GM23338 (cell line): ENCODE measurements at regions not wholly inside any gene's neighbourhood (a gene's known extent, or its start where the extent isn't known, plus 50 kb on each side); places are given as distances from the start of the nearest gene placed in this dataset.

Experiments used
- CREB1 ChIP-seq: fragments of 250-450 bp; sonication (Bioruptor Pico); IDR thresholded peaks from 2 replicates; pipeline ENCODE4 v1.5.0; 2020; ENCODE audit warnings: low read depth, mild to moderate bottlenecking, moderate library complexity
- CTCF ChIP-seq, 2 experiments: fragments of 200-600 bp in 1 of 2; sonication (generic) in 1 of 2; conservative IDR thresholded peaks; 2 replicates each; pipeline versions ENCODE4 v1.5.1 to v1.6.1; 2016 to 2017; ENCODE audit warnings: antibody characterized with exemption in 2 of 2, low read depth in 2 of 2, mild to moderate bottlenecking in 2 of 2, moderate library complexity in 1 of 2
- ETS1 ChIP-seq: IDR thresholded peaks from 2 replicates; pipeline ENCODE4 v1.6.1; 2016; ENCODE audit warnings: antibody characterized with exemption
- EZH2 ChIP-seq: fragments of 200-600 bp; sonication (generic); IDR thresholded peaks from one replicate; pipeline ENCODE4 v1.8.0; 2017; ENCODE audit warnings: antibody characterized with exemption, mild to moderate bottlenecking, low read depth; ENCODE audit not compliant: unreplicated experiment
- EZH2phosphoT487 ChIP-seq: fragments of 200-600 bp; sonication (generic); IDR thresholded peaks from one replicate; pipeline ENCODE4 v1.8.1; 2018; ENCODE audit warnings: antibody characterized with exemption; ENCODE audit not compliant: unreplicated experiment
- JUNB ChIP-seq: IDR thresholded peaks from one replicate; pipeline ENCODE4 v1.6.1; 2016; ENCODE audit warnings: antibody characterized with exemption; ENCODE audit not compliant: unreplicated experiment
- NANOG ChIP-seq: IDR thresholded peaks from 2 replicates; pipeline ENCODE4 v1.6.1; 2016; ENCODE audit warnings: antibody characterized with exemption, borderline replicate concordance
- POLR2AphosphoS5 ChIP-seq: IDR thresholded peaks from 2 replicates; pipeline ENCODE4 v1.6.1; 2016; ENCODE audit warnings: antibody characterized with exemption, low read depth
- REST ChIP-seq: IDR thresholded peaks from one replicate; pipeline ENCODE4 v1.6.1; 2018; ENCODE audit warnings: antibody characterized with exemption; ENCODE audit not compliant: unreplicated experiment
- ZNF462 ChIP-seq: fragments of 250-450 bp; sonication (Bioruptor Pico); IDR thresholded peaks from 2 replicates; pipeline ENCODE4 v1.5.0; 2020; ENCODE audit warnings: mild to moderate bottlenecking, moderate library complexity

GRCh38 chr2:66272751-66273150, 162.2 kb upstream of the MEIS1 start:
- TF ChIP-seq REST (no peak), EZH2 (no peak), CTCF (conservative IDR thresholded peaks at IDR 0.05; ENCODE audit: low read depth in 2 of 2) (no peak), ETS1 (no peak), EZH2phosphoT487 (no peak), POLR2AphosphoS5 (no peak), JUNB (no peak), CREB1 (CRISPR knock-in tag) (no peak), NANOG (no peak), ZNF462 (CRISPR knock-in tag) (no peak)
